Smooth muscle cell (in vitro differentiated cells): ENCODE measurements at regions not wholly inside any gene's neighbourhood (a gene's known extent, or its start where the extent isn't known, plus 50 kb on each side); places are given as distances from the start of the nearest gene placed in this dataset.

ENCODE experiments used
- DNase-seq: peaks from one replicate; lab custom pipeline; 2025; ENCODE audit not compliant: unreplicated experiment; lab: John Stamatoyannopoulos, UW
- H2AFZ ChIP-seq: fragments of 200-600 bp; sonication (generic); 2 replicates; pipeline ENCODE4 v1.6.0; 2016; ENCODE audit warnings: antibody characterized with exemption, low read depth, mild to moderate bottlenecking
- H3F3A ChIP-seq: fragments of 200-600 bp; sonication (generic); 2 replicates; pipeline ENCODE4 v1.6.0; 2017; ENCODE audit warnings: antibody characterized with exemption, low read depth
- H3K27ac ChIP-seq: fragments of 200-600 bp; sonication (generic); 2 replicates; pipeline ENCODE4 v1.5.1; 2016; ENCODE audit warnings: low read depth, mild to moderate bottlenecking
- H3K27me3 ChIP-seq: fragments of 200-600 bp; sonication (generic); 2 replicates; pipeline ENCODE4 v1.6.1; 2016; ENCODE audit warnings: low read depth, mild to moderate bottlenecking
- H3K36me3 ChIP-seq: fragments of 200-600 bp; sonication (generic); 2 replicates; pipeline ENCODE4 v1.5.1; 2016; ENCODE audit warnings: low read depth
- H3K4me1 ChIP-seq: fragments of 200-600 bp; sonication (generic); 2 replicates; pipeline ENCODE4 v1.5.1; 2016; ENCODE audit warnings: low read depth
- H3K4me2 ChIP-seq: fragments of 200-600 bp; sonication (generic); 2 replicates; pipeline ENCODE4 v1.6.0; 2016; ENCODE audit warnings: mild to moderate bottlenecking
- H3K4me3 ChIP-seq: fragments of 200-600 bp; sonication (generic); 2 replicates; pipeline ENCODE4 v1.5.1; 2016; ENCODE audit warnings: mild to moderate bottlenecking
- H3K79me2 ChIP-seq: fragments of 200-600 bp; sonication (generic); 2 replicates; pipeline ENCODE4 v1.6.0; 2016; ENCODE audit warnings: low read depth, mild to moderate bottlenecking
- H3K9ac ChIP-seq: fragments of 200-600 bp; sonication (generic); 2 replicates; pipeline ENCODE4 v1.6.0; 2016; ENCODE audit warnings: low read depth
- H3K9me3 ChIP-seq: fragments of 200-600 bp; sonication (generic); replicated peaks from 2 replicates; pipeline ENCODE4 v1.5.1; 2016; ENCODE audit warnings: low read depth
- H4K20me1 ChIP-seq: fragments of 200-600 bp; sonication (generic); 2 replicates; pipeline ENCODE4 v1.6.0; 2016; ENCODE audit warnings: low read depth
- CTCF ChIP-seq: fragments of 200-600 bp; sonication (generic); IDR thresholded peaks from 2 replicates; pipeline ENCODE4 v1.5.1; 2017; ENCODE audit warnings: borderline replicate concordance, mild to moderate bottlenecking, antibody characterized with exemption; ENCODE audit not compliant: insufficient read depth, poor library complexity, severe bottlenecking
- WGBS: methylation state at CpG from one replicate; pipeline ENCODE4 v1.1.7; 2016; ENCODE audit warnings: low lambda C conversion rate; 5-methylcytosine and 5-hydroxymethylcytosine counted together

GRCh38 chr1:90476411-90476810 is 240.7 kb downstream of the BARHL2 start:
- Histone ChIP-seq H3F3A (no peaks in the 10 kb centered on the region), H3K4me2 (no peak overlapping the region), H3K27ac (no peak overlapping the region), H3K9me3 (no peaks in the 10 kb centered on the region), H3K36me3 (no peaks in the 10 kb centered on the region), H4K20me1 (no peaks in the 10 kb centered on the region), H2AFZ (no peak overlapping the region), H3K27me3 (no peaks in the 10 kb centered on the region), H3K9ac (no peak overlapping the region), H3K4me1 (no peaks in the 10 kb centered on the region), H3K4me3 (no peak overlapping the region), H3K79me2 (no peaks in the 10 kb centered on the region)
- no peak for TF ChIP-seq CTCF
- DNase-seq, result no peak
- 85% methylated on average over 1 of the region's 1 CpG for WGBS

- Histone ChIP-seq H3K27ac (no peak overlapping the region), H3K9ac (no peak overlapping the region), H3K4me3 (no peak overlapping the region), H3K9me3 (no peaks in the 10 kb centered on the region), H3K4me1 (no peaks in the 10 kb centered on the region), H3K36me3 (no peaks in the 10 kb centered on the region), H3K27me3 (no peaks in the 10 kb centered on the region), H4K20me1 (no peaks in the 10 kb centered on the region), H3F3A (no peaks in the 10 kb centered on the region), H2AFZ (no peak overlapping the region), H3K79me2 (no peaks in the 10 kb centered on the region), H3K4me2 (no peak overlapping the region)
- 46% methylated on average over 2 of the region's 2 CpGs for WGBS
- no peak for TF ChIP-seq CTCF
- DNase-seq, result no peak
Observed at GRCh38 chr1:90475631-90476030, 241.5 kb downstream of the BARHL2 start.

GRCh38 chr1:90474731-90475130 is 242.4 kb downstream of the BARHL2 start:
- Histone ChIP-seq H3K9ac (no peak overlapping the region), H4K20me1 (no peaks in the 10 kb centered on the region), H2AFZ (no peak overlapping the region), H3F3A (no peaks in the 10 kb centered on the region), H3K36me3 (no peaks in the 10 kb centered on the region), H3K9me3 (no peaks in the 10 kb centered on the region), H3K27me3 (no peaks in the 10 kb centered on the region), H3K27ac (no peak overlapping the region), H3K4me2 (no peak overlapping the region), H3K79me2 (no peaks in the 10 kb centered on the region), H3K4me3 (no peak overlapping the region), H3K4me1 (no peaks in the 10 kb centered on the region)
- no peak for TF ChIP-seq CTCF
- no peak for DNase-seq
- 40% methylated on average over 1 of the region's 1 CpG for WGBS

- Histone ChIP-seq H3K4me1 (no peaks in the 10 kb centered on the region), H3F3A (no peaks in the 10 kb centered on the region), H3K79me2 (no peaks in the 10 kb centered on the region), H3K9ac (no peak overlapping the region), H3K4me3 (no peak overlapping the region), H2AFZ (no peak overlapping the region), H3K4me2 (no peak overlapping the region), H3K9me3 (no peaks in the 10 kb centered on the region), H3K36me3 (no peaks in the 10 kb centered on the region), H3K27ac (no peak overlapping the region), H3K27me3 (no peaks in the 10 kb centered on the region), H4K20me1 (no peaks in the 10 kb centered on the region)
- DNase-seq, result no peak
- TF ChIP-seq CTCF, result no peak
- 76% methylated on average over 2 of the region's 2 CpGs for WGBS
Observed at GRCh38 chr1:90474158-90474557, 242.9 kb downstream of the BARHL2 start.
